Smooth muscle cell (in vitro differentiated cells): ENCODE measurements at regions not wholly inside any gene's neighbourhood (a gene's known extent, or its start where the extent isn't known, plus 50 kb on each side); places are given as distances from the start of the nearest gene placed in this dataset.

Experiments used
- DNase-seq: peaks from one replicate; lab custom pipeline; 2025; ENCODE audit not compliant: unreplicated experiment; lab: John Stamatoyannopoulos, UW
- H2AFZ ChIP-seq: fragments of 200-600 bp; sonication (generic); 2 replicates; pipeline ENCODE4 v1.6.0; 2016; ENCODE audit warnings: antibody characterized with exemption, low read depth, mild to moderate bottlenecking
- H3F3A ChIP-seq: fragments of 200-600 bp; sonication (generic); 2 replicates; pipeline ENCODE4 v1.6.0; 2017; ENCODE audit warnings: antibody characterized with exemption, low read depth
- H3K27ac ChIP-seq: fragments of 200-600 bp; sonication (generic); 2 replicates; pipeline ENCODE4 v1.5.1; 2016; ENCODE audit warnings: low read depth, mild to moderate bottlenecking
- H3K27me3 ChIP-seq: fragments of 200-600 bp; sonication (generic); 2 replicates; pipeline ENCODE4 v1.6.1; 2016; ENCODE audit warnings: low read depth, mild to moderate bottlenecking
- H3K36me3 ChIP-seq: fragments of 200-600 bp; sonication (generic); 2 replicates; pipeline ENCODE4 v1.5.1; 2016; ENCODE audit warnings: low read depth
- H3K4me1 ChIP-seq: fragments of 200-600 bp; sonication (generic); 2 replicates; pipeline ENCODE4 v1.5.1; 2016; ENCODE audit warnings: low read depth
- H3K4me2 ChIP-seq: fragments of 200-600 bp; sonication (generic); 2 replicates; pipeline ENCODE4 v1.6.0; 2016; ENCODE audit warnings: mild to moderate bottlenecking
- H3K4me3 ChIP-seq: fragments of 200-600 bp; sonication (generic); 2 replicates; pipeline ENCODE4 v1.5.1; 2016; ENCODE audit warnings: mild to moderate bottlenecking
- H3K79me2 ChIP-seq: fragments of 200-600 bp; sonication (generic); 2 replicates; pipeline ENCODE4 v1.6.0; 2016; ENCODE audit warnings: low read depth, mild to moderate bottlenecking
- H3K9ac ChIP-seq: fragments of 200-600 bp; sonication (generic); 2 replicates; pipeline ENCODE4 v1.6.0; 2016; ENCODE audit warnings: low read depth
- H3K9me3 ChIP-seq: fragments of 200-600 bp; sonication (generic); replicated peaks from 2 replicates; pipeline ENCODE4 v1.5.1; 2016; ENCODE audit warnings: low read depth
- H4K20me1 ChIP-seq: fragments of 200-600 bp; sonication (generic); 2 replicates; pipeline ENCODE4 v1.6.0; 2016; ENCODE audit warnings: low read depth
- CTCF ChIP-seq: fragments of 200-600 bp; sonication (generic); IDR thresholded peaks from 2 replicates; pipeline ENCODE4 v1.5.1; 2017; ENCODE audit warnings: borderline replicate concordance, mild to moderate bottlenecking, antibody characterized with exemption; ENCODE audit not compliant: insufficient read depth, poor library complexity, severe bottlenecking
- WGBS: methylation state at CpG from one replicate; pipeline ENCODE4 v1.1.7; 2016; ENCODE audit warnings: low lambda C conversion rate; 5-methylcytosine and 5-hydroxymethylcytosine counted together

- H3K36me3 ChIP-seq = no peaks in the 10 kb centered on the region
- H3F3A ChIP-seq = no peaks in the 10 kb centered on the region
- H3K9me3 ChIP-seq = peaks cover 3% of the 10 kb centered on the region
- no peak overlapping the region for H3K9ac ChIP-seq
- H3K27me3 ChIP-seq = no peaks in the 10 kb centered on the region
- no peaks in the 10 kb centered on the region for H3K4me1 ChIP-seq
- no peak overlapping the region for H3K27ac ChIP-seq
- 79% methylated on average over 4 of the region's 4 CpGs for WGBS
- no peak for DNase-seq
- H2AFZ ChIP-seq = no peak overlapping the region
- no peaks in the 10 kb centered on the region for H3K79me2 ChIP-seq
- H4K20me1 ChIP-seq = no peaks in the 10 kb centered on the region
- no peak overlapping the region for H3K4me3 ChIP-seq
- TF ChIP-seq CTCF = no peak
- H3K4me2 ChIP-seq = no peak overlapping the region
These were observed 1450.0 kb downstream of the UQCRFS1 start for GRCh38 chr19:27762933-27763332.

GRCh38 chr19:27759896-27760295, 1453.1 kb downstream of the UQCRFS1 start:
- no peak for DNase-seq
- Histone ChIP-seq H3K4me3 (no peak overlapping the region), H3K36me3 (no peaks in the 10 kb centered on the region), H2AFZ (no peak overlapping the region), H3K27me3 (no peaks in the 10 kb centered on the region), H3K9ac (no peak overlapping the region), H4K20me1 (no peaks in the 10 kb centered on the region), H3K4me2 (no peak overlapping the region), H3K79me2 (no peaks in the 10 kb centered on the region), H3K27ac (no peak overlapping the region), H3K9me3 (no peaks in the 10 kb centered on the region), H3K4me1 (no peaks in the 10 kb centered on the region), H3F3A (no peaks in the 10 kb centered on the region)
- TF ChIP-seq CTCF = no peak
- 97% methylated on average over 6 of the region's 6 CpGs for WGBS

- no peak for TF ChIP-seq CTCF
- Histone ChIP-seq H3K4me1 (no peaks in the 10 kb centered on the region), H4K20me1 (no peaks in the 10 kb centered on the region), H3K9ac (no peak overlapping the region), H3K9me3 (no peaks in the 10 kb centered on the region), H3F3A (no peaks in the 10 kb centered on the region), H3K27ac (no peak overlapping the region), H3K36me3 (no peaks in the 10 kb centered on the region), H3K4me3 (no peak overlapping the region), H3K27me3 (no peaks in the 10 kb centered on the region), H3K4me2 (no peak overlapping the region), H2AFZ (no peak overlapping the region), H3K79me2 (no peaks in the 10 kb centered on the region)
- WGBS = 90% methylated on average over 18 of the region's 18 CpGs
- DNase-seq = no peak
These were observed 1454.1 kb downstream of the UQCRFS1 start for GRCh38 chr19:27758626-27759505.

- Histone ChIP-seq H3K4me1 (no peaks in the 10 kb centered on the region), H3K36me3 (no peaks in the 10 kb centered on the region), H2AFZ (no peak overlapping the region), H4K20me1 (peaks cover 31% of the 10 kb centered on the region), H3K4me2 (no peak overlapping the region), H3F3A (no peaks in the 10 kb centered on the region), H3K9ac (no peak overlapping the region), H3K4me3 (no peak overlapping the region), H3K27ac (no peak overlapping the region), H3K79me2 (no peaks in the 10 kb centered on the region), H3K9me3 (no peaks in the 10 kb centered on the region), H3K27me3 (no peaks in the 10 kb centered on the region)
- WGBS = 60% methylated on average over 6 of the region's 6 CpGs
- no peak for TF ChIP-seq CTCF
- no peak for DNase-seq
These were observed 1458.3 kb downstream of the UQCRFS1 start for GRCh38 chr19:27754700-27755099.
